HG03469 (cell line): ENCODE measurements at regions not wholly inside any gene's neighbourhood (a gene's known extent, or its start where the extent isn't known, plus 50 kb on each side); places are given as distances from the start of the nearest gene placed in this dataset.

ENCODE experiments used
- ATAC-seq: cut with Tn5 transposase; IDR thresholded peaks from one replicate; pipeline ENCODE4 v1.9.1; 2021; ENCODE audit warnings: mild to moderate bottlenecking, moderate library complexity, moderate number of reproducible peaks; ENCODE audit not compliant: unreplicated experiment

DNA sequence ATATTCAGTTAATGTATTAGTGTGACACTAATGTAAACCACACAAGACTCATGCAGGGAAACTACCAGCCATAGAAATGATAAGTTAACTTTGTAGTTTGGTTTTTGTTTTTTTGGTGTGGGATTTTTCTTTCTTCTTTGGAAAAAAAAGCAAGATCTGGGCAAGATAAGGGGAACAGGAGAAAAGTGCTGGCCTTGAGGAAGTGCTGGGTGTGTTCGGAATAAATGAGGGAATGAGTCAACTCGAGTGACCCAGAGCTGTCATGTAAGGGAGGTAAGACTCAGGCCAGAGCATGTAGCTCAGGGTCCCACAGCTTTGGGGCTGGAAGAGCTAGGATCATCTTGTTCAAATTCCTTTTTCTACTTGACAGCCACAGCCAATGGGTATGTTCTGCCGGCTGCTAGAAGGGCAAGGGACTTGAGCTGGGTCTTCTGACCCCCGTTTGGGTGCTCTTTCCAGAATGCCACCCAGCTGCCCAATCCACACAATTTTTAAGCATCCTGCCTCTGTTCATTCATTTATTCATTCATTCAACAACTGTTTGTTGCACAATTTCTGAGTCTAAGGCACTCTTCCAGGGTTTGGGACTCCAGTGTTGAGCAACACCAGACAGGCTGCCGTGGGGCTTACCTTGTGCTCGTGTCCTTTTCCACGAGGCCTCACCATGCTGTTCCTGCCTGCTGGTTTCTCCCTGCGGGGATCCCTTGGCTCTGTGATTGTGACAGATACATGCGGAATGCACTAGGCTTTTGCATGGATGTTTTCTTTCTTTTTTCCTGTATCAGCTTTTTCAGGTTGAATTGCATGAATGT lies 54.5 kb downstream of the CLDN34 start:
- no peak for ATAC-seq

DNA sequence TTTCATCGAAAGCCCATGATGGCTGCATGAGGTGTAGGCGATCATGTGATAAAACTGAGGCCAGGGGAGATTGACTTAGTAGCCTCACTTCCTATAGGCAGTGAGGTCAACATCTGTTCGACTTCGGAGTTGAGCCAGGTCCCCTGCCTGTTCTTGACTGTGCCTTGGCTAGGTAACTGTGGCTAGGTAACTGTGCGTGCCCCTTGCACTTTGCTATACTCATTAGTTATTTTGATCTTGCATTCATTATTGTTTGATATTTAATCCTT lies 55.0 kb downstream of the CLDN34 start:
- no peak for ATAC-seq

DNA sequence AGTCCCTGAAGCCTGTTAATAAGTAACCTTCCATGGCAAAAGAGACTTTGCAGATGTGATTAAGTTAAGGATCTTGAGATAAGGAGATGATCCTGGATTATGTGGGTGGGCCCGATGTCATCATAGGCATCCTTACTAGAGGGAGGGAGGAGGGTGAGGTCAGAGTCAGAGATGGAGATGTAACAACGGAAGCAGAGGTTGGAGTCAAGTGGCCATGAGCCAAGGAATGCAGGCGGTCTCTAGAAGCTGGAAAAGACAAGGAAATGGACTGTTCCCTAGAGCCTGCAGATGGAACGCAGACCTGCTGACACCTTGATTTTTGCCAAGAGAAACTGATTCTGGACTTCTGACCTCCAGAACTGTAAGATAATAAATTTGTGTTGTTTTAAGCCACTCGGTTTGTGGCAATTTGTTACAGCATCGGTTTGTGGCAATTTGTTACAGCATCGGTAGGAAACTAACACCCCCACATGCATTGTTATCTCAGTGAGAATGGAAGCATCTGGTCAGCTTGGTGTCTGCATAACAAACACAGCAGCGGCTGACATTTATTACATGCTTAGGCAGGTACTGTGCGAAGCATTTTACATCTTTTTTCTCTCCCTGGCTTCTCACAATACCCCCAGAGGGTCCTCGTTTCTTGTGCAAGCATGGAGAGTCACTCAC lies 55.6 kb downstream of the CLDN34 start:
- no peak for ATAC-seq

DNA sequence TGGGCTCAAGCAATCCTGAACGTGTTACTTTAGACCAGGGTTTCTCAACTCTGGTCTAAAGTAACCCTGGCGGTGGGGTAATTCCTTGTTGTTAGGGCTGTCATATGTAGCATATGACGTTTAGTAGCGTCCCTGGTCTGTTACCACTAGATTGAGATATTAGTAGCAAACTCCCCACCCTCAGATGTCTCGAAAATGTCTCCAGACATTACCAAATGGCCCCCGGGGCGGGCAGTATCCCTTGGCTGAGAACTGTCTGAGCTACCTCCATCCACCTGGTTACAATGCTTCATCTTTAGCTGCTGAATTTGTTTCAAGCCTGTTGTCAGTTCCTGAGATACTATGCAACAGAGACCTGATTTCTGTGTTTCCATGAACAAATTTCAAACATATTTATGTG lies 56.7 kb downstream of the CLDN34 start:
- no peak for ATAC-seq

DNA sequence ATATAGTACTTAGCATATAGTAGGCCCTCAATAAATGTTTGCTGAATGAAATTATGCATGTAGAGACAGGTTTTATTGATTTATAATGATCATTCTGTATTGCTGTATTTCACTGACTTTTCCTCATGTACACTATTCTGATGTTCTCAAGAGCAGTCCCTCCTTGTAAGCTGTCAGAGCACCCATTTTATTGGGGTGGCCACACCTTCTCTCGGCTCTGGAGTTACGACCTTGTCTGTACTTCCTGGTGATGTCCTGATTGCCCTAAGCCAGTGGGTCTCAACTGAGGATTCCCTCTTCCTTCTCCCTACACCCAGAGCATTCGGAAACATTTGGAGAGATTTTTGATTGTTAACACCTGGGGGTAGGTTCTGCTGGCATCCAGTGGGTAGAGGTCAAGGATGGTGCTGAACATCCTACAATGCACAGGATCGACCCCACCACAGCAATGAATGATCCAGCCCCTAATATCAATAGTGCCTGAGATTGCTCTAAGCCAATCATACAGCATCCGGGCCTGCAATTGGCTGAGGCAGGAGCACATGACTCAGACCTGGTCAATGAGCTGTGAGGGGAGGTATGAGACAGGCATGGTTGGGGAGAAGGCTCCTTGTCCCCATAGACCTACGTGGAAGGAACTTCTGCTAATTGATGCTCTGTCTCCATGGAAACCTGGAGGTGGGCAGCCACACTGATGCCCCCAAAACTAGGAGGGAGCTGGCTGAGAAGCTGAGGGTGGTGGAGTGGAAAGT lies 58.8 kb downstream of the CLDN34 start:
- no peak for ATAC-seq

DNA sequence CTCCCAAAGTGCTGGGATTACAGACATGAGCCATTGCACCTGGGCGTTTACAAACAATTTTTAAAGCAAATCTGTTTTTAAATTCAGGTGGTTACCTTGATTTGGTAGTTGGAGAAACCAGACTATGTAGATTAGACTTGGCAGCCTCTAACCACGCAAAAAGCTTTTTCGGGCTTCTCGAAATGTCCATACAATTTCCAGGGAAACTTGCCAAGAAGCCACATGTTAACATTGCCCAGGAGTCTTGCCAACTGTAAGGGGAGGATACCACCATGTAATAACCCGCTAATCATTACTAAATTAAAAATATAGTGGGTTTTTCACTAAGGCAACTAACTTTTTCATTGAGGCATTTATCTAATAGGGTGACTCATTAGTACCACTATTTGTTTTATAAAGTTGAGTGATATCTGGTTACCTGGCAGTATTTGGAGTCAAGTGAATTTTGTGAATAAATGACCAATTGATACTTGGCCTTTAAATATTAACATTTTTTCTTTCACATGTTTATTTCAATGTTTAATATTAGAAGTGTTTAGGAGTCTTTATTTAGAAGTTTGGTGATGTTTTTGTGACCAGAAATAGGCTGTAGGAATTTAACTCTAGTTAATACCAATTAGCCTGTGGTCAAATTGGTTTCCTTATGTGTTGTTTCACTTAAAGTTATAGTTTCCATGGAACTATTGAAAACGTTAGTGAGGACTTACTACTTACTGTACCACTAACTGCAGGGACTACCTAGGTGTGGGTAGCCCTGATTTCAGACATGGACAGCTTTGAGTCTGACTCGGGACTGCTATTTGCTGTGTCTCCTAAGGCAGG lies 61.3 kb downstream of the CLDN34 start:
- no peak for ATAC-seq

DNA sequence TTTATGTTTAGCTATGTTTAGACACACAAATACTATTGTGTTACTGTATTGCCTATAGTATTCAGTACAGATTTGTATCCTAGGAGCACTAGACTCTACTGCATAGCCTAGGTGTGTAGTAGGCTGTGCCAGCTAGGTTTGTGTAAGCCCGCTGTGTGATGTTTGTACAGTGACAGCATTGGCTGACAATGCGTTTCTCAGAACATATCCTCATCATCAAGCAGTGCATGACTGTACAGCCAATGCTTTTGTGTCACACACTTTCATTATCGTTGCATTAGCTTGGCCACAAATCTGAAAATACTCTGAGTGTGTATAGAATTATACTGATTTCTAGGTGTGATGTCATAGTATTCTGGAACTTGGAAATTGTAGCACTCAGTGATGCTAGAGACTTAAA lies 63.4 kb downstream of the CLDN34 start:
- no peak for ATAC-seq

DNA sequence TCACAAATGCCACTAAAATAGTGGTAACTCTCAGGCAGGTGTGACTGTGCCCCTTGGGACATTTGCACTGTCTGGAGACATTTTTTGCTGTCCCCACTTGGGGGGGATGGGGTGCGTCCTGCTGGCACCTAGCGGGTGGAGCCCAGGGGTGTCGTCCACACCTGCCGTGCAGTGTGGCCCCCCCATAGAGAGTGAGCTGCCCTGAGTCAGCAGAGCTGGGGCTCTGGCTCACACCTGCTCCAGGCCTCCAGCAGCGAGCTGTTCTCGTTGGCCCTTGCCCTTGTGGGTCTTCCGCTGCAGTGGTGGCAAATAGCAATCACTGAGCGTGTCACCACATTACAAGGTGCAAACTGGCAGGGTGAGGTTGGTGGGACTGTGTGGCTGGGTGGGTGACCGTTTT lies 64.6 kb downstream of the CLDN34 start:
- ATAC-seq = no peak

DNA sequence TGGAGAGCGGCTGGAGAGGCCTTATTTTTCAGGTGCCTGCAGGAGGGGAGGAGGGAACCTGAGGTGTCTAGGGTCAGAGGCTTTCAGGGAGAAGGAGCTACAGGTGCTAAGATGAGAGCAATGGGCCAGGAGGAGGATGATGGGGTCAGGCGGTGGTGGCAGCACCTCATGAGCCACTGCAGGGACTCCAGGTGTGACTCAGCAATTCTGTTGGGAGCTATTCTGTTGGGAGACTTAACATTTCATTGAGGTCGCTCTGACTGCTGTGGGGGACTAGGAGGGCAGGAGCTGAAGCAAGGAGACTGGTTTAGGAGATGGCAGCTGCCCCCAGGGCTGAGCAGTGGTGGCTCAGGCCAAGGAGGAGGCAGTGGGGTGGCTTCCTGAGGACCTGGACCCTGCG lies 65.0 kb downstream of the CLDN34 start:
- no peak for ATAC-seq

DNA sequence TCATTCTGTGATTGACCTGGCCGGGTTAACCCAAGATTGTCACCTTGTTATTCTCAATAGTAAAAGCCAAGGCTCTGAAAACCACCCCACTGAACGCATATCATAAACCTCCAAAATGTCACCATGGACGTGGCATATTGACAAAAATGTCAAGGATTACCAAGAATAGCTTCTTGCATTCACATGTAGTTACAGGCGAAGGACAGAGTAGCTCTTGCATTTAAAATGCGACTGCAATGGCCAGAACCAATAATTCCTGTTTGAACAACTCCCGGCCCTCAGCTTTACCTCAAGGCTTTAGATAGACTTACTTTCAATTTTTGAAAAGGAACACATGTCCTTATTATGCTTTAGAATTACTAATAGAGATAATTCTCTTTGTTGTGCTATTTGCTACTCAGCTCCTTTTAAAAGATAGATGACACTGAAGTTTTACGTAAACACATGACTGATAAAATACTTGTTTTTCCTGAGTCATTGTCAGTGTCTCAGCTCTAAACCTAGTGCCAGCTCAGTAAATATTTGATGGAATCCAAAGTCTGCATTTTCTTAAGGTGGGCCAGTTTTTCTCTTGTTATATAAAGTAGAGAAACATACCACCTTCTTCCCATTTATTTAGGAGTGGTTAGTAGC lies 66.3 kb downstream of the CLDN34 start:
- ATAC-seq = no peak

DNA sequence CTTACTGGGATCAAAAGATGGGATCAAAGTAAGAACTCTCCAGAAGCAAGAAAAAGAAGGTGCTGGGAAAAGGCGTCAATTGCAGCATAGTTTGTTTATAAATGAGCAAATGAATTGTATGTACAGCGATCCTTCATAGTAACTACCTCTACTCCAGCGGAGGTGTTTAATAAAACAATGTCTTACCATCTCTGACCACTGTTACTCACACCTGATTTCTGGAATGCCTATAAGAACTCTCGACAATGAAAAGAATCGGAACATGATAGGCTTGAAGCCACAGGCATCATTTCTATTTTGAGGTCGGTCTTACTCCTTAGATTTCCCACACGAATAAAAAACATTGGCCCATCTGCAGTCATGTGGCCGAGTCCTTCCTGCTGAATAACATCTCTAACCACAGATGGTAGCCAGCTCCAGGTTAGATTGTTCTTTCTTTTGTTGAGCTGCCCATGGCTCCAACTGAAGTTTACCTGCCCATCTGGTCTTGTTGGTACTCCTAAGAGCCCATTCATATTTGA lies 67.6 kb downstream of the CLDN34 start:
- ATAC-seq = no peak

DNA sequence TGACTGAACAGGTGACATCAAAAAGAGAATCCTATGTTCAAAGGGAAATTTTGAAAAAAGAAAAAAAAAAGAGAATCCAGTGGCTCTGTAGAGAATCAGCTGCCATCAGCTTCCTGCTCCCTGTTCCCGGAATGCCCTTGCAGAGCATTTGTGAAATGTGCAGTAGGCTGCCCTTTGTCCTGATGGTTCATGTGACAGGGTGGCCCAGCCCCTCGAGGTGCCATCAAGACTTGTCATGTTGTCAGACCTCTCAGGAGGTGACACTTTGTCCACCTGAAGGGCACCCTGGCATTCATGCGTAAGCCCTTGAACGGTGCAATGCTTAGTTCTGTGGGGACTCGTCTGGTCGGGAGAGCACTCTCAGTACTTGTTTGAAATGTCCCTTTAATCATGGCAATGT lies 71.4 kb downstream of the CLDN34 start:
- ATAC-seq = no peak

DNA sequence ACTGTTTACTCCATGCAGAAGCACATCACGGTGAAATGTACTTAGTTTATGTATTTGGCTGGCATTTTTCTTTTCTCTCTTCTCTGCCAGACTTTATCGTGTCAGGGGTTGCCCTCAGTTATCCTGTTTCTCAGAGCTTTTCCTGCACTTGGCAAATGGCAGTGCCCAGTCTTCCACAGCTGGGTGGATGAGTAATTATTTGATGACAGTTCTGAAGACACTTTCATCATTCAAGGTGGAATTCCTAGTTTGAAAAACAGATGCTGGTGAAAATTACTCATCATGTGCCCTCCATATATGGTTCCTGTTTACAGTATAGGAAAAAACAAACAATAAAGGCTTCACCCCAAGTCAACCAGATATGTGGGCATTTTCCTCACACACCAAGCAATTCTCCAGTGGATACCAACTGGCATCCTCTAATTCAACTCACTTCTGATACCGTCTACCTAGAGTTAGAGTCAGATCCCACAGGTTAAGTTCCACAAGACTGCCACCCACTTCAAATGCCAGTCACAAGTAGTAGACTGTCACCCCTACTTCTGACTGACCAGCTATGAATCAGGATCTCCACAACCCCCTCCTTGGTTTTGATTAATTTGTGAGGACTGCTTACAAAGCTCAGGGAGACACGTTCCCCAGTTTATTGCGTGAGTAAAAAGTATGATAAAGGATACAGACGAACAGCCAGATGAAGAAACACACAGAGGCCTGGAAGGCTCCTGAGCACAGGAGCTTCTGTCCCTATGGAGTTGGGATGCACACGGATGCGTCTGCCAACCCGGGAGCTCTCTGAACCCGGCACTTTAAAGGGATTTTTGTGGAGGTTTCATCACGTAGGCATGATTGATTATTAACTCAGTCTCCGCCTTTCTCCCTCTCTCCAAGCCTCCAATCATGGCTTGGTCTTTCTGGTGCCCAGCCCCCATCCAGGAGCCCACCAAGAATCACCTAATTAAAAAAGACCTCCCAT lies 72.9 kb downstream of the CLDN34 start:
- no peak for ATAC-seq

DNA sequence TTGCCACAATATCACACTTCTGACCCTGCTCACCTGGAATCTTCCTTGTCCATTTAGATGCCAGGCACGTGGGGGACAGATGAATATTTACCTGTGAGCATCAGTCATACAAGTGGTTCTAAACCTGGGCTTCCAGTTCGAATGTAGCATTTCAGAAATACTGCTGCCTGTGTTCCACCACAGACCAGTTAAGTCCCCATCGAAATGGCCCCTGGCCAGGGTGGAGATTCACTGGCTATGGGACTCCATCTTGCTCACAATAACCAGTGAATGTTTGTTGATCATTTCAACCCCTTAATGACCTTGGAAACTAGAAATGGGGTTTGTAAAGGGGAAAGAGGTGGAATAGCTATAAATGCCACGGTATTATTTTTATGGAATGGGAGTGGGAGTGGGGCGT lies 73.8 kb downstream of the CLDN34 start:
- no peak for ATAC-seq

DNA sequence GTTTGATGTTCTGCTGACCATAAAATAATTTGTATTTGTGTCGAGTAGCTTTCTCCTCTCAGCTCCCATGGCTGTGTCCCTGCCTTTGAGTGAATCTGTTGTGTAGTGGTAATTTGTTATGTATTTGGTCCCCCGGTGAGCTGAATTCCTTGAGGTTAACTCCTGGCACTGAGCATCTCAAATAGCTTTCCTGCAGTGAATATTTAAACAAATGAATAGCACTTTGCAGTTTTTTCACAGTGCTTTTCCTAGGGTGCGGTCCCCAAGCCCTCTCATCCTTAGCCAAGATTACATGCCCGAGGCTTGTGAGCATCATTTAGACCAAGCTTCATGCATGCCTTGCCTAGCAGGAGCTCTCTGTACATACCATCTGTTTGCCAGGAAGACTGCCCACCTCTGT lies 74.2 kb downstream of the CLDN34 start:
- ATAC-seq = no peak

DNA sequence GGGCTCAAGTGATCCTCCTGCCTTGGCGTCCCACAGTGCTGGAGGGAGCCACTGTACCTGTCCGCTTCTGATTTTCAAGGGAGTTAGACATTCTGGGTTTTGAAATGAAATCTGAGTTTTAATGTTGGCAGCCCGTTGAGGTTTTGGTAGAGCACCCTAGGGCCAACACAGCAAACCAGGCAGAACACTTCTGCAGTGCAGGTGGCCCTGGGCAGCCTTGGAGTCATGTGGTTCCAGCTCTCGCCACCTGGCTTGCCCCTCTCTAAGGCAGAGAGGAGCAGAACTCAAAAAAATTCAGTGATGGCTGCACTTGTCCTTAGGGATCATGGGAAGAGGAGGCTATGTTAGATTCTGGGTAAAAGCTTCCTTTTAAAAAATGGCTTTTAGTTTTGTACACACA lies 74.9 kb downstream of the CLDN34 start:
- no peak for ATAC-seq

DNA sequence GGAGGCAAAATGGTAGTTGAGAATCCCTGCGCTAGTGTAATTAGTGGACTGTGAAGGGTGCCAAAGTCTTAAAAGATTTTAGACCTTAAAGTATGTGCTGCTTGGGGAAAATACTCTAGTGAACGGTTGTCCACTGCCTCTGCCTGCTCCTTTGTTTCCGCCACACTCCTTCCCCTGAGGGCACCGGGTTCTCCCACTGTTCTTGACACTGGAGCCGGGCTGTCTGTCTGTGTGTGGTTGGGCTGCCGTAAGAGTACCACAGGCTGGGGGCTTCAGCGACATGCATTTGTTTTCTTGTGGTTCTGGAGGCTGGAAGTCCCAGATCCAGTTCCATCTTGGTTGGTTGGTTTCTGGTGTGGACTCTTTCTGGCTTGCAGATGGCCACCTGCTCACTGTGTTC lies 76.2 kb downstream of the CLDN34 start:
- ATAC-seq = no peak

DNA sequence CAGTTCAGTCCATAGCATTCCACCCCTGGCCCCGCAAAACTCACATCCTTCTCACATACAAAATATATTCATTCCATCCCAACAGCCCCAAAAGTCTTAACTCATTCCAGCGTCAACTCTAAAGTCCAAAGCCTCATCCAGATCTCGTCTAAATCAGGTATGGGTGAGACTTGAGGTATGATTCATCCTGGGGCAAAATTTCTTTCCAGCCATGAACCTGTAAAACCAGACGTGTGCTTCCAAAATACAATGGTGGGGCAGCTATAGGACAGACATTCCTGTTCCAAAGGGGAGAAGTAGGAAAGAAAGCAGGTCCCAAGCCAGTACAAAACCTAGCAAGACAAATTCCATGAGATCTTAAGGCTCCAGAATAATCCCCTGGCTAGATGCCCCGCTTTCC lies 76.9 kb downstream of the CLDN34 start:
- ATAC-seq = no peak

DNA sequence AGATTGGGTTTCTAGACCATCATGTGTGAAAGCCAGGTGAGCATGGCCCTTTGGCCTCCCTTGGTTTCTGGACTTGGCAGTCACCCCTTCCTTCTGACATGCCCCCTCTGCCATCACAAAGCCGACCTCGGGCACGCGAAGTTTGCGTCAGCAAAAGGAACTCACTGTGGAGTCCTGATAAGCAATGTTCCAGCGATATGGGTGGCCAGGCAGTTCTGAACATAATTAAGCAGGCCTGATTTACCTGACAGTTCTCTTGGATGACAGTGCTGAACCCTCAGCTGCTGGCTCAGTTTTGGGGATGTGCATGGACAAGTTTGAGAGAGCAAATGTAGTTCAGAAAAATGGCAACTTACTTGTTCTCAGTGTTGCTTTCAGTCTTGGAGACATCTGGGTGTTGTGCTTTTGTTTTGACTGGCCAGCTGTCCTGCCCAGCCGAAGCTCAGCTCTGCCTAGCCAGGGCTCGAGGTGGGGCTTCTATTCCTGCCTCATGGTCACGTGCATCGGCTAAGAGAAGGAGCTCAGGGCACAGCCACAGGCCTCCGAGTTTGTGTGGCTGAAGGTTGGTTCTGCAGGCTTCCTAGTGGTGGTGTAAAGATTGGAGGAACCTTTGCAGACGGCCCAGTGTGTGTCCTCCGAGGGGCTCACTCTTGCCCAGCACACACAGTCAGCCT lies 78.3 kb downstream of the CLDN34 start:
- ATAC-seq = no peak
